ENCODE measurements at regions not wholly inside any gene's neighbourhood (a gene's known extent, or its start where the extent isn't known, plus 50 kb on each side); places are given as distances from the start of the nearest gene placed in this dataset.
"Not testable (repeated sequence)": the region's sequence is repeated elsewhere in the genome, so short reads cannot be mapped to it uniquely, and the experiment has no call there.

- no peak for DNase-seq (ENCODE audit: low read depth)
These were observed 807.3 kb upstream of the RGS18 start for GRCh38 chr1:191350938-191351337.

DNA sequence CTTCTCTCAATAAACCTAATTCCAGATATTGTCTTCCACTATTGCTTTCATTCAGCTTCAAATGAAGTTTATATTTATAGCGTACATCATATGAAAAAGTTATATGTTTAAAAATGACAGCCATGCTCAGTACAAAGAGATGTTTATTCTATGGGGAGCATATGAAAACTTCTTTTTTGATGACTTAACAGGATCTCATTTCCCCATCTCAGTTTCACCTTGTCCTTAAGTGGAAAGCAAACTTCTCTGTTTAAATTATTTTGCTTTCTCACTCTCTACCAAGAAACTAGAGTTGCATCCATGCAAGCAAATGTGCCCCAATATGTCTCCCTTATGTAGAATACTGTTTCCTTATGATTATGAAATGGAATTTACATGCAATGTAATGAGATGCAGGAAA lies 799.5 kb upstream of the RGS18 start:
- no peak for DNase-seq (ENCODE audit: low read depth)

GRCh38 chr1:191366686-191367085 lies 791.6 kb upstream of the RGS18 start:
- no peak for DNase-seq (ENCODE audit: low read depth)

DNA sequence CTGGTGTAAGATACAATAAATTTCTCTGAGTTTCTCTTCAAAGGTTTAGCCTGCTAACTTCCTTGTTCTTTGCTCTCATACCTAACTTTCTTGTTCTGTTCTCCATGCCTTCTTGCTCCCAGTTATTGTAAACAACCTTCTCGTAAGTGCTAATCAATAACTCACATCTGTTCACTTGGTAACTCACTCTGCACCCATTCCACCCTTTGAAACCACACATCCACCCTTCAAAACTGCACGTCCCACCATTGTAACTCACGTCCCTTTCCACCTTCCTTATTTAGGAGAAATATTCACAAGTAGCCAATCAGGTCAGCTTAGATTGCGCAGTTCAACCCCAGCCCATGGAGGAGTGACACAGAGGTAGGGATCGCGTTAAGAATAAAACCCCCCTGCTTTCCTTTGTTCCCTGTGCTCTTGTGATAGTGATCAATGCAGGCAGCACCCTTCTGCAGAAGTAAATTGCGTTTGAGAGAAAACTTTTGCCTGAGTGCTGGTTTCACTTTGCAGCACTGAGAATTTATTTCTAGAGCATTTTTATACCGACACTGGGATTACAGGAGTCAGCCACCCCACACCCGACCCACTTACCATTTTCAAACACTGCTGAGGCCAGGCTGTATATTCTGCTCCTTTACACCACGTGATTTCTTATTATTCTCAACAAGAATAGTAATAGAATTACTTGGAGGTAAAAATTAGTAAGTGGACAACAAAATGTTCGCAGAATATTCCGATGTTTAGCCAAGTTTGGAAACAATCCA lies 789.2 kb upstream of the RGS18 start:
- no peak for DNase-seq (ENCODE audit: low read depth)

DNA sequence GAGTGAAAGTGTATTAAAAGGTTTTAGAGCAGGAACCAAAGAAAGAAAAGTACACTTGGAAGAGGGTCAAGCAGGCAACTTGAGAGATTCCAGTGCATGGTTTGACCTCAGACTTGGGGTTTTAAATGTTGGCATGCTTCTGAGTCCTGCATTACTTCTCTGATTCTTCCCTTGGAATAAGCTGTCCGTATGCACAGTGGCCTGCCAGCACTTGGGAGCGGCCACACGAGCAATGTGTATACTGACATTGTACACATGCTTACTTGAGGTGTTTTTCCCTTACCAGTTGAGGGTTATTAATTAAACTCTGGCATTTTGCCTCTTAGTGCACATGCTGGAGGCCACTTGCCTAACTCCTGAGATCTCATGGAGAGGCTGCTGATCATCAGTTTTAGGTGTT lies 786.6 kb upstream of the RGS18 start:
- no peak for DNase-seq (ENCODE audit: low read depth)

DNA sequence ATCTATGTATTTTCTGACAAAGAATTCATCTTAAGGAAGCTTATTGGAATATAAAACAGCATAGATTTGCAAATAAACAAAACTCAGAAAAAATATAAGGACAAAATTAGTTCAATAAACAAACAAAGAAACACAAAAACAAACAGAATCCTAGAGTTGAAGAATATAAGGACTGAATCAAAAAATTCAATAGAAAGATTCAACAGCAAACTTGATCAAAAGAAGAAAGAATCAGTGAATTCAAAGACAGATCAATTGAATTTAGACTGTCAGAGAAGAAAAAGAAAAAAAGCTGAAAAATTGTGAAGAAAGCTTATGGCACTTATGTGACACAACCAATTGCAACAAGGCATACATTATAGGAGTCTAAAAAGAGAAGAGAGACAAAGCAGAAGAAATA lies 770.0 kb upstream of the RGS18 start:
- no peak for DNase-seq (ENCODE audit: low read depth)

GRCh38 chr1:191396622-191397021 lies 761.6 kb upstream of the RGS18 start:
- DNase-seq (ENCODE audit: low read depth): no peak

DNA sequence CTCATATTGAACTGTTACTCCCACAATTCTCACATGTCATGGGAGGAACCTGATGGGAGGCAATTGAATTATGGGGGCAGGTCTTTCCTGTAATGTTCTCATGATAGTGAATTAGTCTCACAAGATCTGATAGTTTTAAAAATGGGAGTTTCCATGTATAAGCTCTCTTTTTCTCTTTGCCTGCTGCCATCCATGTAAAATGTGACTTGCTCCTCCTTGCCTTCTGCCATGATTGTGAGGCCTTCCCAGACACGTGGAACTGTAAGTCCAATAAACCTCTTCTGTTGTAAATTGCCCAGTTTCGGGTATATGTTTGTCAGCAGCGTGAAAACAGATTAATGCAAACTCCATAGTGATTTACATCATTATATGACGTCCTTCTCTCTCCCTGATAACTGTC lies 759.7 kb upstream of the RGS18 start:
- DNase-seq (ENCODE audit: low read depth): no peak

DNA sequence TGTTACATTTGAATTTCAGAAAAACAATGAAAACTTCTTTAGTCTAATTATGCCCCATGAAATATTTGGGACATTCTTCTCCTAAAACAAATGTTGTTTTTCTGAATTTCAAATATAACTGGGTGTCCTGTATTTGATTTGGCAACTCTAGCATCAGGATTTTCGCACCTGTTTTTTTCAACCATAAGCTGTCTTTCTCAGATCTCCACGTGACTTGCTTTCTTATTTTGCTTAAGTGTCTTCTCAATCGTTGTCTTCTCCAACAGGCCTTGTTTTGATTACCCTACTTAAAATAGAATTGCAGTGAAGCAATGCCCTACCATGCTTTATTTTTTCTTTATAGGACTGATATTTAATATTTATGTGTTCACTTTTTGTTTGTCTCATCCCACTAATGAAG lies 752.8 kb upstream of the RGS18 start:
- no peak for DNase-seq (ENCODE audit: low read depth)

GRCh38 chr1:191414981-191415640 lies 743.2 kb upstream of the RGS18 start:
- no peak for DNase-seq (ENCODE audit: low read depth)

DNA sequence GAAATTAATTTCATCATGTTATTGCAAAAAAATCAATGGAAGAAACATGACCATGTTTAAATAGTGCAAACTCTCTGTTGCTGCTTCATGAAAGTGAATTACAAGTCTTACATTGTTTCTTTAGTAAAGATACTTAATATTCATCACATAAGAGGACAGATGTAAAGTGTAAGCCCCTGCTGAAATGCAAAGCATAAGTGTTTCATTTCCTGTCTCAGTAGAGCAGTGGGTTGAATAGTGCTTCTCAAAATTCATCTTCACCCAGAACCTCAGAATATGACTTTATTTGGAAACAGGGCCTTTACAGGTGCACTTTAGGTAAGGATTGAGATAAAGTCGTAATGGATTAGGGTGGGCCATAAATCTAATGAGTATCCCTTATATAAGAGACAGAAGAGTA lies 738.4 kb upstream of the RGS18 start:
- DNase-seq (ENCODE audit: low read depth): no peak

- DNase-seq (ENCODE audit: low read depth): no peak
These were observed 730.7 kb upstream of the RGS18 start for GRCh38 chr1:191427593-191427992.

DNA sequence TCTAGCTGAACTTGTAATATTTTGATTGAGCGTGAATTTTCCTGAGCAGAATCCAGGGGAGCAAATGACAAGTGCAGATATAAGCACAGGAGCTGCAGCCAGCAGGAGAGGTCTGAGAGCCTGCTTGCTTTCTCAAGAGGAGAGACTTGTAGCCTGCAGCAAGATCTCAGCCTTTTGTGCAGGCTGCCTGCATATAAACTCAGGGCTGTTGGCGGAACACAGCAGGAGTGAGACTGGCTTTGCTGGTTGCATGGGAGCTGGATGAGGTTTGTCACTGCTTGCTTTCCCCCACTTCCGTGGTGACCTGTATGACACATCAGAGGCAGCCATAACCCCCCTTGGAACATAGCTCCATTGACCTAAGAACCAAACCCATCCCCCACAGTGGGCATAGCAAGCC lies 725.4 kb upstream of the RGS18 start:
- DNase-seq (ENCODE audit: low read depth): no peak

DNA sequence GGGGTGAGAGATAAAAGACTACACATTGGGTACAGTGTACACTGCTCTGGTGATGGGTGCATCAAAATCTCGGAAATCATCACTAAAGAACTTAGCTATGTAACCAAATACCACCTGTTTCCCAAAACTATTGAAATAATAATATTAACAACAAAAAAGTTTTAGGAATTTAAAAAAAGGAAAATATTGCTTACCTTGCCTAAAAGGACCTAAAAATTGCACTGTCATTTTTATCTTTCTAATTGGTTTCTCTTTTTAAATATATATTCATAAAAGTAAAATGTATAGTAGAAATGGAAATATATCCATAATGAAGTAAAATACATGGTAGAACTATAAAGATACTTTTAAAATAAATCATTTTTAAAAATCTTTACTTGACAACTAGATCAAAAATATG lies 719.3 kb upstream of the RGS18 start:
- DNase-seq (ENCODE audit: low read depth): no peak

DNA sequence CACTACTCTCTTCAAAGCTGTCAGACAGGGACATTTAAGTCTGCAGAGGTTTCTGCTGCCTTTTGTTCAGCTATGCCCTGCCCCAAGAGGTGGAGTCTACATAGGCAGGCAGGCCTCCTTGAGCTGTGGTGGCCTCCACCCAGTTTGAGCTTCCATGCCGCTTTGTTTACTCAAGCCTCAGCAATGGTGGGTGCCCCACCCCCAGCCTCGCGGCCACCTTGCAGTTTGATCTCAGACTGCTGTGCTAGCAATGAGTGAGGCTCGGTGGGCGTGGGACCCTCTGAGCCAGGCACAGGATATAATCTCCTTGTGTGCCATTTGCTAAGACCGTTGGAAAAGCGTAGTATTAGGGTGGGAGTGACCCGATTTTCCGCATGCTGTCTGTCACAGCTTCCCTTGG lies 710.0 kb upstream of the RGS18 start:
- DNase-seq (ENCODE audit: low read depth): not testable (repeated sequence)

DNA sequence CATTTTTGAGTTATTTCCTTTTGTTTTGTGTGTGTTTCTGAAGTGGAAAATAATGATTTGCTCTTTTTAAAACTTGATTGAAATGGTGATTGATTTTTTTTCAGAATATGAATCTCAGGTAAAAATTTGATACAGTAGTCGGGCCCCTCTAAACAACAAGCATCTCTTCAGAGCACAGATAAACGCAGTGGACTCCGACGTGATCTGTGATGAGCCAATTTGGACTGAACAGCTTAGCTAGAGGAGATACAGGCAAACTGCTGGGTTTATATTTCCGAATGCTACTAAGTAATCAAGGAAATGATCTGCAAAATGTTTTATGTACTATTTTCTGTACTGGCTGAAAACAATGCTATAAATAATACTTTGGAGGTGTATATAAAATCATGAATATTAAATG lies 705.7 kb upstream of the RGS18 start:
- no peak for DNase-seq (ENCODE audit: low read depth)

- no peak for DNase-seq (ENCODE audit: low read depth)
These were observed 704.8 kb upstream of the RGS18 start for GRCh38 chr1:191453487-191453886.

DNA sequence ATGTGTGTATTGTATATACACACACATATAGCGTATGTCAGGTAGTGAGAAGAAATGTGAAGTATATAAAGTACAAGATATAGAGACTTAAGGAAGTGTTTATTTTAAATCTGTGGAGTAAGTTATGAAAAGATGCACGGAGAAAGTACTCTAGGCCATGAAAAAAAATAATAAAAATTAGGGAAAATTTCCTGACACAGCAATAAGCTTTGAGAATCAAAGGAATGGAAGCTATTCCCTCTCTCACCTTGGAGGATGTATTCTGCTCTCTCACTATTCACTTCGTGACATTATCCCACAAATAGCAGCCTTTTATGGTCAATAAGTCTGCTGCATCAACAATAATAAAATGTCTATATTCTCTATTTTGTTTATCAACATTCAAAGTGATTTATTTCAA lies 700.4 kb upstream of the RGS18 start:
- DNase-seq (ENCODE audit: low read depth): no peak

DNA sequence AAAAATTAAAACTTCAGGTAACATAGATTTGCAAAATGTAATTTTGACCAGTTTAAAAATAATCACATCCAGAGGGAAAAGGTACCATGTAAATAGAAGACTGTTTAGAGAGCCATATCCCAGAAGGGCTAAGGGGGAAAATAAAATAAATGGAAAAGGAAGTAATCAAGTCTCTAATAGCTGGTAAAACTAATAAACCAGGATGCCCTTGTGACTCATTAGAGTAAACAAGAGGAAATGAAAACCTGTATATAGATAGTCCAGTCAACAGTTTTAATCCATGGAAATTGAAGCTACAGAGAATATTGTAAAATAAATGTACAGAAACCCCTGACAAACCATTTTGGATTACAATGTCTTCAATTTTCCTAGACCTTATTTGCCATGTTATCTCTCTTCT lies 698.0 kb upstream of the RGS18 start:
- DNase-seq (ENCODE audit: low read depth): no peak

DNA sequence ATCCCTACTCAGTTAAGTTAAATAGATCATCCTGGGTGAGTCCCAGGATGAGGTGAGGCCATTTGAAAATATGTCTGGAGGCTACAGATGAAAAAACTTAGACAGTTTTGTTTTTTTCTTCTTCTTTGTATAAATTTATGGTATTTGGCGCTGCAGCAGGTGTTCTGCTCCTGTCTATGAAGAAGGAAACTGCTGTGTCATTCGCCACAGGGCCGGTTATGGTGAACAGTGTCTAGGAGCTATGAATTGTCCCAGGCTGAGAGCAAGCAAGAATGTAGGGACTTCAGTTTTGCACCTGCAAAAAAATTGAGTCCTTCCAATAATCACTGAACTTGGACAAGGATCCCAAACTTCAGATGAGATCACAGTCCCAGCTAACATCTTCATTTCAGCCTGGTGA lies 674.3 kb upstream of the RGS18 start:
- no peak for DNase-seq (ENCODE audit: low read depth)

GRCh38 chr1:191490303-191490702 lies 668.0 kb upstream of the RGS18 start:
- DNase-seq (ENCODE audit: low read depth): peak; percentile 8

- no peak for DNase-seq (ENCODE audit: low read depth)
These were observed 663.2 kb upstream of the RGS18 start for GRCh38 chr1:191495040-191495439.

DNA sequence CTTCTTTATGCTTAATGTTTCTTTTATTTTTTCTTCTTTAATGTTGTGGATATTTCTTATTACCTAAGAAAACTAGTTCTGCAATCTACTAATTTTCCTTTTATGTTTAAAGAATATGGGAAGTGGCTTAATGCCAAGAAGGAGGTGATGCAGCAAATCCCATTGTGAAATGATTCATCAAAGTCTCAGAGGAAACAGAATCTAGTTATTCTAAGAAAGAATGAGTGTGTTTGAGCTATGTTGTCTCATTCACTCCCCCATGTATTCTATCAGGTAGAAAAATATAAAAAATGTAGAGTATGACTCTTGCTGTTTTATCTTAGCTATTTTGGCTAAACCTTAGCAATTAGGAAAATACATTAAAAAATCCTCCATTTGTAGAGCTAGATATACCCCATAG lies 659.9 kb upstream of the RGS18 start:
- DNase-seq (ENCODE audit: low read depth): no peak

GRCh38 chr1:191498825-191499224 lies 659.4 kb upstream of the RGS18 start:
- DNase-seq (ENCODE audit: low read depth): no peak

All from CMK (cell line).